GM19035 (cell line): ENCODE measurements at regions not wholly inside any gene's neighbourhood (a gene's known extent, or its start where the extent isn't known, plus 50 kb on each side); places are given as distances from the start of the nearest gene placed in this dataset.
"Not testable (repeated sequence)": the region's sequence is repeated elsewhere in the genome, so short reads cannot be mapped to it uniquely, and the experiment has no call there.

Source experiments
- ATAC-seq: cut with Tn5 transposase; IDR thresholded peaks from one replicate; pipeline ENCODE4 v1.9.1; 2021; ENCODE audit not compliant: unreplicated experiment

- ATAC-seq: not testable (repeated sequence)
Measured at GRCh38 chr5:125691738-125692530, 731.3 kb upstream of the GRAMD2B start.

GRCh38 chr5:125695996-125696655 is 727.1 kb upstream of the GRAMD2B start:
- ATAC-seq: no peak

- ATAC-seq: no peak
Measured at GRCh38 chr5:125696762-125697161, 726.4 kb upstream of the GRAMD2B start.

GRCh38 chr5:125698420-125698819 is 724.8 kb upstream of the GRAMD2B start:
- no peak for ATAC-seq

- ATAC-seq: no peak
Measured at GRCh38 chr5:125699860-125700259, 723.3 kb upstream of the GRAMD2B start.

GRCh38 chr5:125700380-125700861 is 722.8 kb upstream of the GRAMD2B start:
- ATAC-seq: no peak

GRCh38 chr5:125703616-125704015 is 719.6 kb upstream of the GRAMD2B start:
- no peak for ATAC-seq

GRCh38 chr5:125704888-125705287 is 718.3 kb upstream of the GRAMD2B start:
- no peak for ATAC-seq

- no peak for ATAC-seq
Measured at GRCh38 chr5:125708583-125708982, 714.6 kb upstream of the GRAMD2B start.

GRCh38 chr5:125710745-125711144 is 712.5 kb upstream of the GRAMD2B start:
- ATAC-seq: no peak

GRCh38 chr5:125712397-125712796 is 710.8 kb upstream of the GRAMD2B start:
- no peak for ATAC-seq

GRCh38 chr5:125713109-125713805 is 710.0 kb upstream of the GRAMD2B start:
- ATAC-seq: no peak

- no peak for ATAC-seq
Measured at GRCh38 chr5:125715216-125715615, 708.0 kb upstream of the GRAMD2B start.

- ATAC-seq: no peak
Measured at GRCh38 chr5:125717209-125717608, 706.0 kb upstream of the GRAMD2B start.

- ATAC-seq: no peak
Measured at GRCh38 chr5:125719681-125720347, 703.4 kb upstream of the GRAMD2B start.

- no peak for ATAC-seq
Measured at GRCh38 chr5:125720348-125720685, 702.9 kb upstream of the GRAMD2B start.

GRCh38 chr5:125720721-125721120 is 702.5 kb upstream of the GRAMD2B start:
- ATAC-seq: no peak

GRCh38 chr5:125722550-125722949 is 700.7 kb upstream of the GRAMD2B start:
- ATAC-seq: no peak

GRCh38 chr5:125725691-125726090 is 697.5 kb upstream of the GRAMD2B start:
- ATAC-seq: no peak

- no peak for ATAC-seq
Measured at GRCh38 chr5:125743939-125744338, 679.3 kb upstream of the GRAMD2B start.

GRCh38 chr5:125746917-125747316 is 676.3 kb upstream of the GRAMD2B start:
- no peak for ATAC-seq
